ENCODE measurements at regions not wholly inside any gene's neighbourhood (a gene's known extent, or its start where the extent isn't known, plus 50 kb on each side); places are given as distances from the start of the nearest gene placed in this dataset.

DNA sequence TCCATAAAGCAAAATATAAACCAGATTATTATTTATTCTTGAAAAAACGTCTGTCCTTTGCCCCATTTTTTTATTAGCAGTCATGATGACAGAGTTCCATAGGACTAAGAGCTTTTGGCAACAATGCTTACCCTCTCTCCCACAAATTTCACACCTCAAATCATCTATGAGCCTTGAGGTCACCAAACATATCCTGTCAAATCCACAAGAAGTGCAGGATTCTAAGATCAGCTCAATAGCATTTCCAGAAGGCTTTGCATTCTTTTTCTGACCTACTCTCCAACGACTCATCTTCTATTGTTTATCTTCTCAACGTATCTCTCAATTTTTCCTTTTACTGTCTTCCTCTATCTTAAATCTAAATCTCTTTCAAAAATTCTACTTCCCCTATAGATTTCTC, 619.1 kb upstream of the BCHE start:
- TF ChIP-seq REST (IDR thresholded peaks at IDR 0.05; ENCODE audit: low read depth, low read length): no peak
- no peak for TF ChIP-seq GABPA (IDR thresholded peaks at IDR 0.05; ENCODE audit: low read depth)
- TF ChIP-seq MEF2A (IDR thresholded peaks at IDR 0.05; ENCODE audit: borderline replicate concordance, low read depth): no peak
- no peak for TF ChIP-seq CTCF (IDR thresholded peaks at IDR 0.05)
- TF ChIP-seq MAX (IDR thresholded peaks at IDR 0.05; ENCODE audit: low read depth): no peak
- TF ChIP-seq, protein P1, sequence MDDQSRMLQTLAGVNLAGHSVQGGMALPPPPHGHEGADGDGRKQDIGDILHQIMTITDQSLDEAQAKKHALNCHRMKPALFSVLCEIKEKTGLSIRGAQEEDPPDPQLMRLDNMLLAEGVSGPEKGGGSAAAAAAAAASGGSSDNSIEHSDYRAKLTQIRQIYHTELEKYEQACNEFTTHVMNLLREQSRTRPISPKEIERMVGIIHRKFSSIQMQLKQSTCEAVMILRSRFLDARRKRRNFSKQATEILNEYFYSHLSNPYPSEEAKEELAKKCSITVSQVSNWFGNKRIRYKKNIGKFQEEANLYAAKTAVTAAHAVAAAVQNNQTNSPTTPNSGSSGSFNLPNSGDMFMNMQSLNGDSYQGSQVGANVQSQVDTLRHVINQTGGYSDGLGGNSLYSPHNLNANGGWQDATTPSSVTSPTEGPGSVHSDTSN (IDR thresholded peaks at IDR 0.05): no peak
- TF ChIP-seq MXI1 (IDR thresholded peaks at IDR 0.05; ENCODE audit: low read depth, low read length): no peak
- TF ChIP-seq SIN3A (IDR thresholded peaks at IDR 0.05; ENCODE audit: borderline replicate concordance, low read depth, low read length): no peak
- TF ChIP-seq GATA2 (CRISPR knock-in tag; IDR thresholded peaks at IDR 0.05): no peak
- TF ChIP-seq EZH2phosphoT487 (IDR thresholded peaks at IDR 0.05; ENCODE audit: borderline replicate concordance, low read depth): no peak
- TF ChIP-seq, protein P2, sequence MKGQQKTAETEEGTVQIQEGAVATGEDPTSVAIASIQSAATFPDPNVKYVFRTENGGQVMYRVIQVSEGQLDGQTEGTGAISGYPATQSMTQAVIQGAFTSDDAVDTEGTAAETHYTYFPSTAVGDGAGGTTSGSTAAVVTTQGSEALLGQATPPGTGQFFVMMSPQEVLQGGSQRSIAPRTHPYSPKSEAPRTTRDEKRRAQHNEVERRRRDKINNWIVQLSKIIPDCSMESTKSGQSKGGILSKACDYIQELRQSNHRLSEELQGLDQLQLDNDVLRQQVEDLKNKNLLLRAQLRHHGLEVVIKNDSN (IDR thresholded peaks at IDR 0.05; ENCODE audit: borderline replicate concordance, low read depth): no peak
- no peak for TF ChIP-seq CHD2 (IDR thresholded peaks at IDR 0.05; ENCODE audit: low read length, partially characterized antibody)
